IMR-90 (cell line): ENCODE measurements at regions not wholly inside any gene's neighbourhood (a gene's known extent, or its start where the extent isn't known, plus 50 kb on each side); places are given as distances from the start of the nearest gene placed in this dataset.

Experiments
- ATAC-seq: fragments of 200-7000 bp; cut with Tn5 transposase; 2 replicates; pipeline ENCODE4 v1.9.1; 2020; ENCODE audit warnings: low read depth, mild to moderate bottlenecking, moderate library complexity
- BruUV-seq: library from RNA; stranded (reverse); fragments of 400-500 nt; replicated peaks from 2 replicates; lab custom pipeline; 2021; lab: Mats Ljungman, UMichigan
- CTCF ChIA-PET: fragments of 300-600 bp; formaldehyde crosslinking; extraction: SDS; loops from one replicate; lab custom pipeline; 2021; ENCODE audit warnings: antibody characterized with exemption; lab: Yijun Ruan, JAX
- POLR2A ChIA-PET: fragments of 300-600 bp; sonication (Branson Sonifier 250); formaldehyde crosslinking; loops from one replicate; lab custom pipeline; 2022; ENCODE audit warnings: antibody characterized with exemption; ENCODE audit not compliant: unreplicated experiment; lab: Charles Lee
- DNase-seq: peaks from one replicate; pipeline ENCODE4 v3.0.0; 2013
- H2AFZ ChIP-seq: replicated peaks from 2 replicates; pipeline ENCODE3; 2013; ENCODE audit warnings: low read length, mild to moderate bottlenecking; ENCODE audit not compliant: poor library complexity
- H2AK5ac ChIP-seq: 2 replicates; pipeline ENCODE4 v1.6.1; 2013; ENCODE audit warnings: low read depth, low read length, inconsistent platforms
- H2AK9ac ChIP-seq: replicated peaks from 2 replicates; pipeline ENCODE3; 2013; ENCODE audit warnings: mild to moderate bottlenecking, low read depth, low read length, moderate library complexity; ENCODE audit not compliant: poor library complexity
- H2BK120ac ChIP-seq: 2 replicates; pipeline ENCODE4 v1.6.1; 2013; ENCODE audit warnings: low read depth, low read length, inconsistent platforms
- H2BK15ac ChIP-seq: 3 replicates; pipeline ENCODE4 v1.6.1; 2013; ENCODE audit warnings: low read depth, low read length, inconsistent platforms
- H2BK20ac ChIP-seq: 2 replicates; pipeline ENCODE4 v1.6.1; 2013; ENCODE audit warnings: low read depth, mild to moderate bottlenecking, inconsistent platforms, low read length, moderate library complexity
- H2BK5ac ChIP-seq: 2 replicates; pipeline ENCODE4 v1.6.1; 2013; ENCODE audit warnings: mild to moderate bottlenecking, low read depth, low read length, inconsistent platforms; ENCODE audit not compliant: poor library complexity, severe bottlenecking
- H3K14ac ChIP-seq: replicated peaks from 2 replicates; pipeline ENCODE4 v1.6.1; 2013; ENCODE audit warnings: low read depth, low read length, inconsistent platforms
- H3K18ac ChIP-seq: 2 replicates; pipeline ENCODE4 v1.6.1; 2013; ENCODE audit warnings: low read depth, low read length, control low read depth
- H3K23ac ChIP-seq: 2 replicates; pipeline ENCODE4 v1.6.1; 2013; ENCODE audit warnings: low read depth, low read length, inconsistent platforms
- H3K27ac ChIP-seq: 2 replicates; pipeline ENCODE4 v1.5.1; 2013; ENCODE audit warnings: mild to moderate bottlenecking, control low read depth, low read length; ENCODE audit not compliant: insufficient read depth
- H3K27me3 ChIP-seq: 2 replicates; pipeline ENCODE4 v1.6.1; 2013; ENCODE audit warnings: low read length; ENCODE audit not compliant: control insufficient read depth, insufficient read depth
- H3K36me3 ChIP-seq: 2 replicates; pipeline ENCODE4 v1.6.1; 2013; ENCODE audit warnings: low read length, mixed read lengths; ENCODE audit not compliant: control insufficient read depth, insufficient read depth
- H3K4ac ChIP-seq: 2 replicates; pipeline ENCODE4 v1.6.1; 2013; ENCODE audit warnings: low read depth, low read length, inconsistent platforms
- H3K4me1 ChIP-seq: 2 replicates; pipeline ENCODE4 v1.6.1; 2013; ENCODE audit warnings: low read length, mixed read lengths; ENCODE audit not compliant: control insufficient read depth, insufficient read depth
- H3K4me2 ChIP-seq: 2 replicates; pipeline ENCODE4 v1.6.1; 2013; ENCODE audit warnings: low read depth, mild to moderate bottlenecking, control low read depth, low read length, moderate library complexity
- H3K4me3 ChIP-seq: 2 replicates; pipeline ENCODE4 v1.5.1; 2013; ENCODE audit warnings: low read depth, mild to moderate bottlenecking, control low read depth, low read length, moderate library complexity; ENCODE audit not compliant: insufficient read depth
- H3K56ac ChIP-seq: 2 replicates; pipeline ENCODE4 v1.6.1; 2013; ENCODE audit warnings: low read length, inconsistent platforms; ENCODE audit not compliant: insufficient read depth; ENCODE audit errors: extremely low read depth
- H3K79me1 ChIP-seq, 2 experiments: 2 replicates each; pipeline ENCODE4 v1.6.1; 2013; ENCODE audit warnings: low read length in 2 of 2, inconsistent platforms in 1 of 2, low read depth in 1 of 2
- H3K9ac ChIP-seq: 2 replicates; pipeline ENCODE4 v1.6.1; 2013; ENCODE audit warnings: low read depth, low read length, control low read depth
- H3K9me1 ChIP-seq: 2 replicates; pipeline ENCODE4 v1.6.1; 2013; ENCODE audit warnings: low read length, inconsistent platforms; ENCODE audit not compliant: insufficient read depth
- H3K9me3 ChIP-seq: 2 replicates; pipeline ENCODE4 v1.6.1; 2013; ENCODE audit warnings: low read length; ENCODE audit not compliant: control insufficient read depth, insufficient read depth
- H4K20me1 ChIP-seq: 2 replicates; pipeline ENCODE4 v1.6.1; 2013; ENCODE audit warnings: low read length, inconsistent platforms; ENCODE audit not compliant: insufficient read depth
- H4K5ac ChIP-seq: 2 replicates; pipeline ENCODE4 v1.6.1; 2013; ENCODE audit warnings: mild to moderate bottlenecking, low read depth, low read length, control low read depth
- H4K8ac ChIP-seq, 2 experiments: 2 replicates each; pipeline ENCODE4 v1.6.1; 2013; ENCODE audit warnings: low read depth in 2 of 2, low read length in 2 of 2, control low read depth in 1 of 2, inconsistent platforms in 1 of 2
- H4K91ac ChIP-seq: 2 replicates; pipeline ENCODE4 v1.6.1; 2013; ENCODE audit warnings: low read depth, low read length, inconsistent platforms; ENCODE audit not compliant: insufficient read depth
- BHLHE40 ChIP-seq: fragments of 150-350 bp; IDR thresholded peaks from 2 replicates; pipeline ENCODE4 v1.6.1; 2016; ENCODE audit warnings: mild to moderate bottlenecking, low read depth, low read length
- CEBPB ChIP-seq: IDR thresholded peaks from 2 replicates; pipeline ENCODE4 v1.6.1; 2012; ENCODE audit warnings: low read depth, low read length, improper control_type of control experiment
- CHD1 ChIP-seq: IDR thresholded peaks from 2 replicates; pipeline ENCODE4 v1.6.1; 2012; ENCODE audit warnings: low read depth, low read length, improper control_type of control experiment
- FOS ChIP-seq: fragments of 150-350 bp; IDR thresholded peaks from 2 replicates; pipeline ENCODE4 v1.6.1; 2016; ENCODE audit warnings: low read depth, low read length
- MAFK ChIP-seq: IDR thresholded peaks from 2 replicates; pipeline ENCODE4 v1.6.1; 2012; ENCODE audit warnings: low read depth, low read length, improper control_type of control experiment
- MAZ ChIP-seq: IDR thresholded peaks from 2 replicates; pipeline ENCODE4 v1.6.1; 2012; ENCODE audit warnings: low read depth, mild to moderate bottlenecking, low read length, improper control_type of control experiment, moderate library complexity, borderline replicate concordance
- MXI1 ChIP-seq: IDR thresholded peaks from 2 replicates; pipeline ENCODE4 v1.6.1; 2012; ENCODE audit warnings: low read depth, mild to moderate bottlenecking, low read length, moderate library complexity, borderline replicate concordance
- NFE2L2 ChIP-seq: fragments of 150-350 bp; IDR thresholded peaks from 2 replicates; pipeline ENCODE4 v1.6.1; 2016; ENCODE audit warnings: low read depth, mild to moderate bottlenecking, low read length
- POLR2A ChIP-seq: IDR thresholded peaks from 2 replicates; pipeline ENCODE4 v1.6.1; 2012; ENCODE audit warnings: mild to moderate bottlenecking, low read depth, low read length
- RAD21 ChIP-seq: IDR thresholded peaks from 2 replicates; pipeline ENCODE4 v1.6.1; 2012; ENCODE audit warnings: low read length, improper control_type of control experiment
- RCOR1 ChIP-seq: IDR thresholded peaks from 2 replicates; pipeline ENCODE4 v1.6.1; 2012; ENCODE audit warnings: mild to moderate bottlenecking, low read length, improper control_type of control experiment; ENCODE audit not compliant: insufficient replicate concordance
- RFX5 ChIP-seq: IDR thresholded peaks from 2 replicates; pipeline ENCODE4 v1.8.0; 2012; ENCODE audit warnings: low read depth, mild to moderate bottlenecking, low read length, moderate library complexity
- SMC3 ChIP-seq: fragments of 150-350 bp; IDR thresholded peaks from 2 replicates; pipeline ENCODE4 v1.6.1; 2016; ENCODE audit warnings: low read depth, mild to moderate bottlenecking, antibody characterized with exemption, low read length, moderate library complexity
- WGBS, 2 experiments: methylation state at CpG; one replicate each; pipeline versions ENCODE4 v1.1.5 to v1.1.7; 2013; ENCODE audit warnings: missing lambda C conversion rate in 2 of 2; ENCODE audit not compliant: insufficient read length in 1 of 2; ENCODE audit errors: extremely low coverage in 2 of 2; 5-methylcytosine and 5-hydroxymethylcytosine counted together
- dilution Hi-C: fragments of 300-500 bp; cut with HindIII; formaldehyde crosslinking; loops from one replicate; pipeline ENCODE4 v1.14.3; 2018; ENCODE audit warnings: low sequenced_read_pairs; ENCODE audit not compliant: unreplicated experiment
- in situ Hi-C: fragments of 300-500 bp; cut with MboI; formaldehyde crosslinking; loops from 3 replicates; pipeline ENCODE4 v1.14.3; 2019; ENCODE audit warnings: low sequenced_read_pairs, inconsistent platforms, mixed read lengths
- intact Hi-C: fragments of 100-400 bp; cut with micrococcal nuclease; formaldehyde crosslinking; loops from 2 replicates; pipeline ENCODE4 v1.10.0; 2022
- TF ChIP-seq, protein P1 (sequence below): conservative IDR thresholded peaks from 2 replicates; pipeline ENCODE4 v1.5.1; 2012; ENCODE audit warnings: mild to moderate bottlenecking, low read depth, low read length, improper control_type of control experiment
- TF ChIP-seq, protein P2 (sequence below): fragments of 150-350 bp; IDR thresholded peaks from 2 replicates; pipeline ENCODE4 v1.6.1; 2017; ENCODE audit warnings: mild to moderate bottlenecking, antibody characterized with exemption, low read length, low read depth
- TF ChIP-seq, protein P3 (sequence below): fragments of 150-350 bp; IDR thresholded peaks from 2 replicates; pipeline ENCODE4 v1.6.1; 2016; ENCODE audit warnings: low read depth, mild to moderate bottlenecking, low read length, moderate library complexity, borderline replicate concordance

DNA sequence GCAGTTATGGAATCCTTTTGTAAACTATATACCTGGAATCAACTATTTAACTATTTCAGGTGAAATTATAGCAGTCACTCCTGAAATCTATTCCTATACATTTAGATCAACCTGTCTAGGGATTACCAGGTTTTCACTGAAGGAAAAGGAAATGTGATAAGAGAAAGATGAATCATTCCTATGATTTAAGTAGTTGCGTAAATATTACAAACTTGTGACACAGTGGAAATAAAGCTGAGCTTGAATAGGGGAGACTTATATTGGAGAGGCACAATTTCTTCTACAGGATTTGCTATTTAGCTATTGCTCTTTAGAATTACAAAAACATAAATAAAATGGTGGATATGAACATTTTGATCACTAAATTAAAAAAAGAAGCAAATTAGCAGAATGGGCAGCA lies 284.1 kb upstream of the EPHA5 start:
- H3K56ac ChIP-seq = no peak overlapping the region
- H4K20me1 ChIP-seq = no peaks in the 10 kb centered on the region
- no peak overlapping the region for H3K9ac ChIP-seq
- no peak overlapping the region for H3K4me2 ChIP-seq
- no peaks in the 10 kb centered on the region for H3K27me3 ChIP-seq
- H3K27ac ChIP-seq = no peak overlapping the region
- no peak overlapping the region for H2AK5ac ChIP-seq
- no peak overlapping the region for H4K91ac ChIP-seq
- no CpG with 5 or more reads among the region's 1 CpG for WGBS, 2 experiments
- no peaks in the 10 kb centered on the region for H3K9me1 ChIP-seq
- H2BK20ac ChIP-seq = no peak overlapping the region
- no peak overlapping the region for H2AFZ ChIP-seq
- no TSS peak for BruUV-seq
- no peak overlapping the region for H3K4me3 ChIP-seq
- no peaks in the 10 kb centered on the region for H3K36me3 ChIP-seq
- no peak overlapping the region for H2BK120ac ChIP-seq
- H3K4ac ChIP-seq = no peak overlapping the region
- H3K18ac ChIP-seq = no peak overlapping the region
- DNase-seq (no peak), ATAC-seq (no peak)
- no peaks in the 10 kb centered on the region; the same call in none of the 2 replicates for H3K9me3 ChIP-seq
- no peak overlapping the region for H2AK9ac ChIP-seq
- H4K5ac ChIP-seq = no peak overlapping the region
- H4K8ac ChIP-seq = no peak overlapping the region
- H3K79me1 ChIP-seq = no peaks in the 10 kb centered on the region
- TF ChIP-seq BHLHE40 (no peak), FOS (no peak), CEBPB (no peak), RCOR1 (no peak), SMC3 (no peak), RFX5 (no peak), RAD21 (no peak), MAZ (no peak), NFE2L2 (no peak), MAFK (no peak), CHD1 (no peak), MXI1 (no peak), POLR2A (no peak)
- TF ChIP-seq, protein P1, sequence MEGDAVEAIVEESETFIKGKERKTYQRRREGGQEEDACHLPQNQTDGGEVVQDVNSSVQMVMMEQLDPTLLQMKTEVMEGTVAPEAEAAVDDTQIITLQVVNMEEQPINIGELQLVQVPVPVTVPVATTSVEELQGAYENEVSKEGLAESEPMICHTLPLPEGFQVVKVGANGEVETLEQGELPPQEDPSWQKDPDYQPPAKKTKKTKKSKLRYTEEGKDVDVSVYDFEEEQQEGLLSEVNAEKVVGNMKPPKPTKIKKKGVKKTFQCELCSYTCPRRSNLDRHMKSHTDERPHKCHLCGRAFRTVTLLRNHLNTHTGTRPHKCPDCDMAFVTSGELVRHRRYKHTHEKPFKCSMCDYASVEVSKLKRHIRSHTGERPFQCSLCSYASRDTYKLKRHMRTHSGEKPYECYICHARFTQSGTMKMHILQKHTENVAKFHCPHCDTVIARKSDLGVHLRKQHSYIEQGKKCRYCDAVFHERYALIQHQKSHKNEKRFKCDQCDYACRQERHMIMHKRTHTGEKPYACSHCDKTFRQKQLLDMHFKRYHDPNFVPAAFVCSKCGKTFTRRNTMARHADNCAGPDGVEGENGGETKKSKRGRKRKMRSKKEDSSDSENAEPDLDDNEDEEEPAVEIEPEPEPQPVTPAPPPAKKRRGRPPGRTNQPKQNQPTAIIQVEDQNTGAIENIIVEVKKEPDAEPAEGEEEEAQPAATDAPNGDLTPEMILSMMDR = no peak
- TF ChIP-seq, protein P2, sequence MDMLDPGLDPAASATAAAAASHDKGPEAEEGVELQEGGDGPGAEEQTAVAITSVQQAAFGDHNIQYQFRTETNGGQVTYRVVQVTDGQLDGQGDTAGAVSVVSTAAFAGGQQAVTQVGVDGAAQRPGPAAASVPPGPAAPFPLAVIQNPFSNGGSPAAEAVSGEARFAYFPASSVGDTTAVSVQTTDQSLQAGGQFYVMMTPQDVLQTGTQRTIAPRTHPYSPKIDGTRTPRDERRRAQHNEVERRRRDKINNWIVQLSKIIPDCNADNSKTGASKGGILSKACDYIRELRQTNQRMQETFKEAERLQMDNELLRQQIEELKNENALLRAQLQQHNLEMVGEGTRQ = no peak
- TF ChIP-seq, protein P3, sequence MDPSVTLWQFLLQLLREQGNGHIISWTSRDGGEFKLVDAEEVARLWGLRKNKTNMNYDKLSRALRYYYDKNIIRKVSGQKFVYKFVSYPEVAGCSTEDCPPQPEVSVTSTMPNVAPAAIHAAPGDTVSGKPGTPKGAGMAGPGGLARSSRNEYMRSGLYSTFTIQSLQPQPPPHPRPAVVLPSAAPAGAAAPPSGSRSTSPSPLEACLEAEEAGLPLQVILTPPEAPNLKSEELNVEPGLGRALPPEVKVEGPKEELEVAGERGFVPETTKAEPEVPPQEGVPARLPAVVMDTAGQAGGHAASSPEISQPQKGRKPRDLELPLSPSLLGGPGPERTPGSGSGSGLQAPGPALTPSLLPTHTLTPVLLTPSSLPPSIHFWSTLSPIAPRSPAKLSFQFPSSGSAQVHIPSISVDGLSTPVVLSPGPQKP = no peak
- no peaks in the 10 kb centered on the region for H3K4me1 ChIP-seq
- H2BK5ac ChIP-seq = no peak overlapping the region
- dilution Hi-C loops = no loop called here
- no peak overlapping the region for H2BK15ac ChIP-seq
- in situ Hi-C loops = no loop called here
- ChIA-PET CTCF (no interaction called here), POLR2A (no interaction called here)
- H3K23ac ChIP-seq = no peak overlapping the region
- no peak overlapping the region for H3K14ac ChIP-seq
- intact Hi-C loops = no loop called here
